HEK293 (cell line): ENCODE measurements at regions not wholly inside any gene's neighbourhood (a gene's known extent, or its start where the extent isn't known, plus 50 kb on each side); places are given as distances from the start of the nearest gene placed in this dataset.

Experiments used
- CTCF ChIA-PET: fragments of 350-600 bp; formaldehyde crosslinking; extraction: SDS; loops from one replicate; lab custom pipeline; 2021; ENCODE audit warnings: antibody characterized with exemption; lab: Yijun Ruan, JAX
- POLR2A ChIA-PET: fragments of 300-600 bp; formaldehyde crosslinking; extraction: SDS; loops from one replicate; lab custom pipeline; 2020; ENCODE audit warnings: antibody characterized with exemption, inconsistent platforms; lab: Yijun Ruan, JAX
- H3K27ac ChIP-seq: fragments of 200-500 bp; sonication (Bioruptor generic); 2 replicates; pipeline ENCODE4 v1.5.1; 2014; ENCODE audit warnings: low read depth, low read length, control low read depth, inconsistent platforms; ENCODE audit errors: extremely low read depth
- H3K36me3 ChIP-seq, 2 experiments: fragments of 200-500 bp in 1 of 2; sonication (Bioruptor generic) in 1 of 2; 1 replicate in 1 of 2; 2 replicates in 1 of 2; pipeline ENCODE4 v1.5.1; 2014 to 2017; ENCODE audit warnings: inconsistent platforms in 2 of 2, low read length in 2 of 2; ENCODE audit not compliant: control insufficient read depth in 2 of 2, insufficient read depth in 1 of 2
- H3K4me1 ChIP-seq: fragments of 200-500 bp; sonication (Bioruptor generic); 2 replicates; pipeline ENCODE4 v1.5.1; 2014; ENCODE audit warnings: mild to moderate bottlenecking, low read length, inconsistent platforms; ENCODE audit not compliant: control insufficient read depth, insufficient read depth
- H3K4me3 ChIP-seq: 2 replicates; pipeline ENCODE4 v1.5.1; 2011; ENCODE audit warnings: low read depth, mild to moderate bottlenecking, control low read depth, low read length, moderate library complexity
- H3K9me3 ChIP-seq: fragments of 200-500 bp; sonication (Bioruptor generic); 2 replicates; pipeline ENCODE4 v1.5.1; 2014; ENCODE audit warnings: low read depth, low read length, inconsistent platforms; ENCODE audit not compliant: control insufficient read depth, insufficient read depth
- HOXD13 ChIP-seq: sonication (generic); formaldehyde crosslinking; IDR thresholded peaks from 2 replicates; pipeline ENCODE4 v1.8.0; 2022; ENCODE audit warnings: missing genetic modification reagents, borderline replicate concordance
- KLF1 ChIP-seq: fragments of 450-650 bp; formaldehyde crosslinking; IDR thresholded peaks from 2 replicates; pipeline ENCODE4 v1.5.1; 2016; ENCODE audit warnings: missing biosample characterization, missing genetic modification characterization
- MYNN ChIP-seq: fragments of 450-650 bp; formaldehyde crosslinking; IDR thresholded peaks from 2 replicates; pipeline ENCODE4 v1.5.1; 2016; ENCODE audit warnings: missing biosample characterization, missing genetic modification characterization, borderline replicate concordance
- SCRT2 ChIP-seq: fragments of 450-650 bp; formaldehyde crosslinking; IDR thresholded peaks from 2 replicates; pipeline ENCODE4 v1.5.1; 2016; ENCODE audit warnings: missing biosample characterization, missing genetic modification characterization
- SP3 ChIP-seq: fragments of 450-650 bp; formaldehyde crosslinking; IDR thresholded peaks from 2 replicates; pipeline ENCODE4 v1.5.1; 2016; ENCODE audit warnings: missing biosample characterization, missing genetic modification characterization
- TRIM28 ChIP-seq: IDR thresholded peaks from 2 replicates; pipeline ENCODE4 v1.6.1; 2011; ENCODE audit warnings: low read length, control low read depth, borderline replicate concordance
- ZBTB21 ChIP-seq: fragments of 450-650 bp; formaldehyde crosslinking; IDR thresholded peaks from 2 replicates; pipeline ENCODE4 v1.5.1; 2017; ENCODE audit warnings: missing biosample characterization, missing genetic modification characterization
- ZBTB48 ChIP-seq: fragments of 450-650 bp; formaldehyde crosslinking; IDR thresholded peaks from 2 replicates; pipeline ENCODE4 v1.5.1; 2016; ENCODE audit warnings: missing biosample characterization, missing genetic modification characterization
- ZBTB7A ChIP-seq: fragments of 450-650 bp; formaldehyde crosslinking; IDR thresholded peaks from 2 replicates; pipeline ENCODE4 v1.5.1; 2016; ENCODE audit warnings: low read depth, missing biosample characterization, missing genetic modification characterization
- ZFHX2 ChIP-seq: fragments of 450-650 bp; formaldehyde crosslinking; conservative IDR thresholded peaks from 2 replicates; pipeline ENCODE4 v1.5.1; 2016; ENCODE audit warnings: missing biosample characterization, missing genetic modification characterization
- ZFP37 ChIP-seq: fragments of 450-650 bp; formaldehyde crosslinking; IDR thresholded peaks from 2 replicates; pipeline ENCODE4 v1.5.1; 2016; ENCODE audit warnings: missing biosample characterization, missing genetic modification characterization
- ZNF138 ChIP-seq: fragments of 450-650 bp; formaldehyde crosslinking; IDR thresholded peaks from 2 replicates; pipeline ENCODE4 v1.5.1; 2016; ENCODE audit warnings: missing biosample characterization, missing genetic modification characterization, borderline replicate concordance
- ZNF211 ChIP-seq: fragments of 450-650 bp; formaldehyde crosslinking; IDR thresholded peaks from 2 replicates; pipeline ENCODE4 v1.5.1; 2016; ENCODE audit warnings: low read depth, missing biosample characterization, missing genetic modification characterization
- ZNF221 ChIP-seq: fragments of 450-650 bp; formaldehyde crosslinking; IDR thresholded peaks from 2 replicates; pipeline ENCODE4 v1.5.1; 2017; ENCODE audit warnings: missing biosample characterization, missing genetic modification characterization, borderline replicate concordance
- ZNF311 ChIP-seq: fragments of 450-650 bp; formaldehyde crosslinking; IDR thresholded peaks from 2 replicates; pipeline ENCODE4 v1.5.1; 2017; ENCODE audit warnings: missing biosample characterization, missing genetic modification characterization, borderline replicate concordance
- ZNF366 ChIP-seq: fragments of 450-650 bp; formaldehyde crosslinking; conservative IDR thresholded peaks from 2 replicates; pipeline ENCODE4 v1.5.1; 2016; ENCODE audit warnings: missing biosample characterization, missing genetic modification characterization
- ZNF37A ChIP-seq: fragments of 450-650 bp; IDR thresholded peaks from 2 replicates; pipeline ENCODE4 v1.5.1; 2018; ENCODE audit warnings: missing biosample characterization, missing genetic modification characterization
- ZNF473 ChIP-seq: fragments of 450-650 bp; formaldehyde crosslinking; IDR thresholded peaks from 2 replicates; pipeline ENCODE4 v1.5.1; 2017; ENCODE audit warnings: missing biosample characterization, missing genetic modification characterization
- ZNF521 ChIP-seq: fragments of 450-650 bp; formaldehyde crosslinking; IDR thresholded peaks from 2 replicates; pipeline ENCODE4 v1.5.1; 2017; ENCODE audit warnings: missing biosample characterization, mild to moderate bottlenecking, missing genetic modification characterization
- ZNF561 ChIP-seq: fragments of 450-650 bp; IDR thresholded peaks from 2 replicates; pipeline ENCODE4 v1.5.1; 2018; ENCODE audit warnings: missing biosample characterization, missing genetic modification characterization, borderline replicate concordance
- ZNF596 ChIP-seq: fragments of 450-650 bp; IDR thresholded peaks from 2 replicates; pipeline ENCODE4 v1.5.0; 2018; ENCODE audit warnings: missing biosample characterization, mild to moderate bottlenecking, missing genetic modification characterization, moderate library complexity
- ZNF621 ChIP-seq: fragments of 450-650 bp; formaldehyde crosslinking; IDR thresholded peaks from 2 replicates; pipeline ENCODE4 v1.5.1; 2017; ENCODE audit warnings: missing biosample characterization, missing genetic modification characterization
- ZNF629 ChIP-seq: fragments of 450-650 bp; formaldehyde crosslinking; IDR thresholded peaks from 2 replicates; pipeline ENCODE4 v1.5.1; 2017; ENCODE audit warnings: missing biosample characterization, missing genetic modification characterization
- ZNF660 ChIP-seq: fragments of 450-650 bp; IDR thresholded peaks from 2 replicates; pipeline ENCODE4 v1.5.1; 2018; ENCODE audit warnings: missing biosample characterization, mild to moderate bottlenecking, missing genetic modification characterization
- ZNF664 ChIP-seq: fragments of 450-650 bp; formaldehyde crosslinking; IDR thresholded peaks from 2 replicates; pipeline ENCODE4 v1.5.1; 2016; ENCODE audit warnings: missing biosample characterization, missing genetic modification characterization
- ZSCAN23 ChIP-seq: fragments of 450-650 bp; formaldehyde crosslinking; IDR thresholded peaks from 2 replicates; pipeline ENCODE4 v1.5.1; 2016; ENCODE audit warnings: missing biosample characterization, missing genetic modification characterization
- TF ChIP-seq, protein P1 (sequence below): fragments of 450-650 bp; formaldehyde crosslinking; IDR thresholded peaks from 2 replicates; pipeline ENCODE4 v1.5.1; 2016; ENCODE audit warnings: missing biosample characterization, missing genetic modification characterization
- TF ChIP-seq, protein P2 (sequence below): fragments of 450-650 bp; formaldehyde crosslinking; IDR thresholded peaks from 2 replicates; pipeline ENCODE4 v1.5.1; 2016; ENCODE audit warnings: missing biosample characterization, missing genetic modification characterization, low read depth
- TF ChIP-seq, protein P3 (sequence below): fragments of 450-650 bp; formaldehyde crosslinking; IDR thresholded peaks from 2 replicates; pipeline ENCODE4 v1.5.1; 2016; ENCODE audit warnings: missing biosample characterization, missing genetic modification characterization

DNA sequence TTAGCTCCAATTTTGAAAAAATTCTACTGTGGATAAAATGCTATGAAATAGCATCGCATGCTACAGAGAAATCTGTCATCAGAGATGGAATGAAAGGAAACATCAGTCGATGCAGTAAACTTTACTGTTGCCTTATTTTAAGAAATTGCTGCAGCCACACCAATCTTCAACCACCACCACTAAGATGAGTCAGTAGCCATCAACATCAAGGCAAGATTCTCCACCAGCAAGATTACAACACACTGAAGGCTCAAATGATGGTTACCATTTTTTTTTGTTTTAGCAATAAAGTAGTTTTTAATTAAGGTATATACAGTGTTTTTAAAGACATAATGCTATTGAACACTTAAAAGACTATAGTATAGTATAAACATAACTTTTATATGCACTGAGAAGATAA, 95.6 kb upstream of the JUN start:
- H3K9me3 ChIP-seq = no peaks in the 10 kb centered on the region
- TF ChIP-seq ZNF561 (tag by site-specific recombination) (no peak), MYNN (tag by site-specific recombination) (no peak), TRIM28 (no peak), ZNF473 (no peak), HOXD13 (no peak), ZNF138 (tag by site-specific recombination) (no peak), ZNF629 (no peak), SP3 (tag by site-specific recombination) (no peak), SCRT2 (tag by site-specific recombination) (no peak), ZNF366 (tag by site-specific recombination) (no peak), ZNF621 (tag by site-specific recombination) (no peak)
- TF ChIP-seq, protein P1, sequence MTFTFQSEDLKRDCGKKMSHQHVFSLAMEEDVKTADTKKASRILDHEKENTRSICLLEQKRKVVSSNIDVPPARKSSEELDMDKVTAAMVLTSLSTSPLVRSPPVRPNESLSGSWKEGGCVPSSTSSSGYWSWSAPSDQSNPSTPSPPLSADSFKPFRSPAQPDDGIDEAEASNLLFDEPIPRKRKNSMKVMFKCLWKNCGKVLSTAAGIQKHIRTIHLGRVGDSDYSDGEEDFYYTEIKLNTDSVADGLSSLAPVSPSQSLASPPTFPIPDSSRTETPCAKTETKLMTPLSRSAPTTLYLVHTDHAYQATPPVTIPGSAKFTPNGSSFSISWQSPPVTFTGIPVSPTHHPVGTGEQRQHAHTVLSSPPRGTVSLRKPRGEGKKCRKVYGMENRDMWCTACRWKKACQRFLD (tag by site-specific recombination) = no peak
- TF ChIP-seq, protein P2, sequence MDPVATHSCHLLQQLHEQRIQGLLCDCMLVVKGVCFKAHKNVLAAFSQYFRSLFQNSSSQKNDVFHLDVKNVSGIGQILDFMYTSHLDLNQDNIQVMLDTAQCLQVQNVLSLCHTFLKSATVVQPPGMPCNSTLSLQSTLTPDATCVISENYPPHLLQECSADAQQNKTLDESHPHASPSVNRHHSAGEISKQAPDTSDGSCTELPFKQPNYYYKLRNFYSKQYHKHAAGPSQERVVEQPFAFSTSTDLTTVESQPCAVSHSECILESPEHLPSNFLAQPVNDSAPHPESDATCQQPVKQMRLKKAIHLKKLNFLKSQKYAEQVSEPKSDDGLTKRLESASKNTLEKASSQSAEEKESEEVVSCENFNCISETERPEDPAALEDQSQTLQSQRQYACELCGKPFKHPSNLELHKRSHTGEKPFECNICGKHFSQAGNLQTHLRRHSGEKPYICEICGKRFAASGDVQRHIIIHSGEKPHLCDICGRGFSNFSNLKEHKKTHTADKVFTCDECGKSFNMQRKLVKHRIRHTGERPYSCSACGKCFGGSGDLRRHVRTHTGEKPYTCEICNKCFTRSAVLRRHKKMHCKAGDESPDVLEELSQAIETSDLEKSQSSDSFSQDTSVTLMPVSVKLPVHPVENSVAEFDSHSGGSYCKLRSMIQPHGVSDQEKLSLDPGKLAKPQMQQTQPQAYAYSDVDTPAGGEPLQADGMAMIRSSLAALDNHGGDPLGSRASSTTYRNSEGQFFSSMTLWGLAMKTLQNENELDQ (tag by site-specific recombination) = no peak
- H3K4me1 ChIP-seq = peaks cover 13% of the 10 kb centered on the region
- ChIA-PET CTCF (interaction anchor here (0.7 kb wide), 1 partner anchor 206 kb away, joined by 3 read pairs; no protein-coding TSS in a partner anchor), POLR2A (no interaction called here)
- no peak overlapping the region for H3K4me3 ChIP-seq
- H3K36me3 ChIP-seq = no peaks in the 10 kb centered on the region
- no peak overlapping the region for H3K27ac ChIP-seq

DNA sequence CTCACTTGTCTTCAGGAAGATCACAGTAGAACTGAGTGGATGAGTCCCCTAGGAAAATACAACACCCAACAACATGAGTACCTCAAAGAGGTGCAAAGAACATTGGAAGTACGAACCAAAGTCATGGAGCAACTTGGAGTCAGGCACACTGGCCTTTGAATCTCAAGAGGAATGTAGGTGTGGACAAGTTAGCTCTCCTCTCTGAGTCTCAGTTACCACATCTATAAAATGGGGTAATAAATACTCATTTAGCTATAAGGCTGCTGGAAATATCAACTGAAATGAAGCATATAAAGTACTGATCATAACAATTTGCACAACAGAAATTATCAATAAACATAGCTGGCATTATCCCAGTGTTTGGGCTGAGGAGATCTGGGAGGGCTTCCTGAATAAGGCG, 96.7 kb upstream of the JUN start:
- ChIA-PET POLR2A (no interaction called here), CTCF (interaction anchor here (0.7 kb wide), 1 partner anchor 566 kb away, joined by 3 read pairs; no protein-coding TSS in a partner anchor)
- no peaks in the 10 kb centered on the region for H3K36me3 ChIP-seq
- no peak overlapping the region for H3K27ac ChIP-seq
- H3K4me3 ChIP-seq = no peak overlapping the region
- no peaks in the 10 kb centered on the region for H3K9me3 ChIP-seq
- peaks cover 15% of the 10 kb centered on the region for H3K4me1 ChIP-seq
- TF ChIP-seq ZBTB48 (tag by site-specific recombination) = no peak
- no peak for TF ChIP-seq ZNF37A (tag by site-specific recombination)
- no peak for TF ChIP-seq KLF1
- TF ChIP-seq, protein P2 (tag by site-specific recombination) = no peak
- no peak for TF ChIP-seq ZBTB7A (tag by site-specific recombination)
- no peak for TF ChIP-seq ZFHX2 (tag by site-specific recombination)
- TF ChIP-seq ZNF660 (tag by site-specific recombination) = no peak
- TF ChIP-seq ZSCAN23 (tag by site-specific recombination) = no peak
- no peak for TF ChIP-seq ZNF521 (tag by site-specific recombination)
- TF ChIP-seq ZNF664 = no peak
- no peak for TF ChIP-seq ZNF221
- TF ChIP-seq ZNF311 = no peak
- TF ChIP-seq ZNF211 (tag by site-specific recombination) = no peak
- no peak for TF ChIP-seq ZFP37 (tag by site-specific recombination)
- no peak for TF ChIP-seq ZNF596 (tag by site-specific recombination)
- no peak for TF ChIP-seq ZBTB21
- TF ChIP-seq, protein P3, sequence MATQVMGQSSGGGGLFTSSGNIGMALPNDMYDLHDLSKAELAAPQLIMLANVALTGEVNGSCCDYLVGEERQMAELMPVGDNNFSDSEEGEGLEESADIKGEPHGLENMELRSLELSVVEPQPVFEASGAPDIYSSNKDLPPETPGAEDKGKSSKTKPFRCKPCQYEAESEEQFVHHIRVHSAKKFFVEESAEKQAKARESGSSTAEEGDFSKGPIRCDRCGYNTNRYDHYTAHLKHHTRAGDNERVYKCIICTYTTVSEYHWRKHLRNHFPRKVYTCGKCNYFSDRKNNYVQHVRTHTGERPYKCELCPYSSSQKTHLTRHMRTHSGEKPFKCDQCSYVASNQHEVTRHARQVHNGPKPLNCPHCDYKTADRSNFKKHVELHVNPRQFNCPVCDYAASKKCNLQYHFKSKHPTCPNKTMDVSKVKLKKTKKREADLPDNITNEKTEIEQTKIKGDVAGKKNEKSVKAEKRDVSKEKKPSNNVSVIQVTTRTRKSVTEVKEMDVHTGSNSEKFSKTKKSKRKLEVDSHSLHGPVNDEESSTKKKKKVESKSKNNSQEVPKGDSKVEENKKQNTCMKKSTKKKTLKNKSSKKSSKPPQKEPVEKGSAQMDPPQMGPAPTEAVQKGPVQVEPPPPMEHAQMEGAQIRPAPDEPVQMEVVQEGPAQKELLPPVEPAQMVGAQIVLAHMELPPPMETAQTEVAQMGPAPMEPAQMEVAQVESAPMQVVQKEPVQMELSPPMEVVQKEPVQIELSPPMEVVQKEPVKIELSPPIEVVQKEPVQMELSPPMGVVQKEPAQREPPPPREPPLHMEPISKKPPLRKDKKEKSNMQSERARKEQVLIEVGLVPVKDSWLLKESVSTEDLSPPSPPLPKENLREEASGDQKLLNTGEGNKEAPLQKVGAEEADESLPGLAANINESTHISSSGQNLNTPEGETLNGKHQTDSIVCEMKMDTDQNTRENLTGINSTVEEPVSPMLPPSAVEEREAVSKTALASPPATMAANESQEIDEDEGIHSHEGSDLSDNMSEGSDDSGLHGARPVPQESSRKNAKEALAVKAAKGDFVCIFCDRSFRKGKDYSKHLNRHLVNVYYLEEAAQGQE (tag by site-specific recombination) = no peak
